ENCODE measurements at regions not wholly inside any gene's neighbourhood (a gene's known extent, or its start where the extent isn't known, plus 50 kb on each side); places are given as distances from the start of the nearest gene placed in this dataset.

- no peak for DNase-seq
Measured at GRCh38 chr7:25316366-25316765, 88.1 kb upstream of the NPVF start.

- DNase-seq: no peak
Measured at GRCh38 chr7:25318047-25318446, 89.8 kb upstream of the NPVF start.

GRCh38 chr7:25319707-25320106 is 91.4 kb upstream of the NPVF start:
- DNase-seq: no peak

- no peak for DNase-seq
Measured at GRCh38 chr7:25320791-25321190, 92.5 kb upstream of the NPVF start.

- no peak for DNase-seq
Measured at GRCh38 chr7:25321424-25321823, 93.1 kb upstream of the NPVF start.

GRCh38 chr7:25322473-25322872 is 94.2 kb upstream of the NPVF start:
- DNase-seq: no peak

- no peak for DNase-seq
Measured at GRCh38 chr7:25325186-25325757, 97.0 kb upstream of the NPVF start.

GRCh38 chr7:25326501-25327156 is 98.3 kb upstream of the NPVF start:
- DNase-seq: no peak

GRCh38 chr7:25329815-25330214 is 101.5 kb upstream of the NPVF start:
- no peak for DNase-seq

GRCh38 chr7:25333296-25333928 is 105.1 kb upstream of the NPVF start:
- DNase-seq: no peak

GRCh38 chr7:25347360-25348066 is 119.2 kb upstream of the NPVF start:
- no peak for DNase-seq

GRCh38 chr7:25348104-25348503 is 119.8 kb upstream of the NPVF start:
- DNase-seq: no peak

- no peak for DNase-seq
Measured at GRCh38 chr7:25349283-25350017, 121.2 kb upstream of the NPVF start.

- DNase-seq: no peak
Measured at GRCh38 chr7:25350041-25350440, 121.8 kb upstream of the NPVF start.

GRCh38 chr7:25351761-25352160 is 123.5 kb upstream of the NPVF start:
- DNase-seq: no peak

- DNase-seq: no peak
Measured at GRCh38 chr7:25353196-25353595, 124.9 kb upstream of the NPVF start.

- DNase-seq: no peak
Measured at GRCh38 chr7:25353732-25354131, 125.4 kb upstream of the NPVF start.

- DNase-seq: no peak
Measured at GRCh38 chr7:25356534-25357151, 128.4 kb upstream of the NPVF start.

- DNase-seq: no peak
Measured at GRCh38 chr7:25358926-25359325, 130.6 kb upstream of the NPVF start.

- no peak for DNase-seq
Measured at GRCh38 chr7:25359471-25360059, 131.3 kb upstream of the NPVF start.

GRCh38 chr7:25360451-25360850 is 132.2 kb upstream of the NPVF start:
- DNase-seq: no peak

GRCh38 chr7:25361387-25361786 is 133.1 kb upstream of the NPVF start:
- DNase-seq: no peak

All from EL (cell line).